HCT116 (cell line): ENCODE measurements at regions not wholly inside any gene's neighbourhood (a gene's known extent, or its start where the extent isn't known, plus 50 kb on each side); places are given as distances from the start of the nearest gene placed in this dataset.

ENCODE experiments used
- ATAC-seq: fragments of 200-7000 bp; cut with Tn5 transposase; 2 replicates; pipeline ENCODE4 v1.9.1; 2020; ENCODE audit warnings: mild to moderate bottlenecking, moderate library complexity
- BruUV-seq: library from RNA; stranded (reverse); fragments of 400-500 nt; replicated peaks from 2 replicates; lab custom pipeline; 2021; lab: Mats Ljungman, UMichigan
- CTCF ChIA-PET: fragments of 300-600 bp; sonication (Branson Sonifier 250); formaldehyde crosslinking; loops from one replicate; lab custom pipeline; 2021; ENCODE audit warnings: antibody characterized with exemption; lab: Charles Lee
- POLR2A ChIA-PET: fragments of 300-600, 350-600 bp; sonication (Branson Sonifier 250); formaldehyde crosslinking; loops from one replicate; lab custom pipeline; 2021; ENCODE audit warnings: antibody characterized with exemption; lab: Charles Lee
- RAD21 ChIA-PET, 2 experiments: fragments of 300-600 bp; sonication (Branson Sonifier 250); formaldehyde crosslinking; loops; one replicate each; lab custom pipeline; 2023; ENCODE audit warnings: low total read pairs in 2 of 2; ENCODE audit not compliant: uncharacterized antibody in 2 of 2, unreplicated experiment in 2 of 2, low non-redundant PET in 1 of 2; lab: Charles Lee
- DNase-seq: peaks from one replicate; pipeline ENCODE4 v3.0.0-alpha.2; 2010; ENCODE audit warnings: low read depth, low spot score
- H2AFZ ChIP-seq: fragments of 200-600 bp; shearing (Covaris generic), sonication (generic); 2 replicates; pipeline ENCODE4 v1.6.1; 2017; ENCODE audit warnings: low read depth, mixed run types, mixed read lengths, antibody characterized with exemption, low read length; ENCODE audit not compliant: poor library complexity, severe bottlenecking
- H3K27ac ChIP-seq: 2 replicates; pipeline ENCODE4 v1.5.1; 2012; ENCODE audit warnings: low read depth, low read length
- H3K27me3 ChIP-seq: fragments of 200-600 bp; sonication (generic); 2 replicates; pipeline ENCODE4 v1.6.1; 2016; ENCODE audit warnings: mixed run types, low read length, mixed read lengths; ENCODE audit not compliant: insufficient read depth
- H3K36me3 ChIP-seq, 2 experiments: fragments of 200-500 bp in 1 of 2; fragments of 200-600 bp in 1 of 2; sonication (Bioruptor generic) in 1 of 2; sonication (generic) in 1 of 2; 2 replicates each; pipeline versions ENCODE4 v1.5.1 to v1.6.1; 2014 to 2016; ENCODE audit warnings: low read length in 2 of 2, inconsistent platforms in 1 of 2, mixed read lengths in 1 of 2, mixed run types in 1 of 2; ENCODE audit not compliant: insufficient read depth in 2 of 2, control insufficient read depth in 1 of 2
- H3K4me1 ChIP-seq, 2 experiments: fragments of 200-600 bp in 1 of 2; sonication (generic) in 1 of 2; 2 replicates each; pipeline versions ENCODE4 v1.5.1 to v1.6.1; 2012 to 2017; ENCODE audit warnings: low read length in 2 of 2, inconsistent platforms in 1 of 2, mild to moderate bottlenecking in 1 of 2, mixed read lengths in 1 of 2, mixed run types in 1 of 2, moderate library complexity in 1 of 2; ENCODE audit not compliant: insufficient read depth in 2 of 2, control insufficient read depth in 1 of 2
- H3K4me2 ChIP-seq: fragments of 200-600 bp; sonication (generic); 2 replicates; pipeline ENCODE4 v1.6.1; 2017; ENCODE audit warnings: mixed run types, low read length, mixed read lengths
- H3K4me3 ChIP-seq, 2 experiments: fragments of 200-600 bp in 1 of 2; sonication (generic) in 1 of 2; replicated peaks in 1 of 2; 2 replicates each; pipeline ENCODE4 v1.5.1; 2011 to 2016; ENCODE audit warnings: low read length in 2 of 2, control low read depth in 1 of 2, low read depth in 1 of 2, mild to moderate bottlenecking in 1 of 2, mixed read lengths in 1 of 2, mixed run types in 1 of 2
- H3K79me2 ChIP-seq: fragments of 200-600 bp; sonication (generic); 2 replicates; pipeline ENCODE4 v1.6.1; 2017; ENCODE audit warnings: mild to moderate bottlenecking, mixed run types, low read length, moderate library complexity, mixed read lengths; ENCODE audit not compliant: insufficient read depth
- H3K9ac ChIP-seq: fragments of 200-600 bp; sonication (generic); 2 replicates; pipeline ENCODE4 v1.6.1; 2016; ENCODE audit warnings: low read length, mixed read lengths
- H3K9me2 ChIP-seq: fragments of 200-600 bp; sonication (generic), shearing (Covaris generic); 2 replicates; pipeline ENCODE4 v1.6.1; 2017; ENCODE audit warnings: mixed run types, mild to moderate bottlenecking, moderate library complexity; ENCODE audit not compliant: insufficient read depth
- H3K9me3 ChIP-seq, 2 experiments: fragments of 200-500 bp in 1 of 2; fragments of 200-600 bp in 1 of 2; sonication (Bioruptor generic) in 1 of 2; sonication (generic) in 1 of 2; 2 replicates each; pipeline ENCODE4 v1.6.1; 2014 to 2017; ENCODE audit warnings: low read length in 2 of 2, mixed read lengths in 2 of 2, inconsistent platforms in 1 of 2, low read depth in 1 of 2, mild to moderate bottlenecking in 1 of 2, mixed run types in 1 of 2, moderate library complexity in 1 of 2; ENCODE audit not compliant: control insufficient read depth in 1 of 2, insufficient read depth in 1 of 2
- H4K20me1 ChIP-seq: fragments of 200-600 bp; sonication (generic), shearing (Covaris generic); 2 replicates; pipeline ENCODE4 v1.6.1; 2017; ENCODE audit warnings: mixed run types, mild to moderate bottlenecking, moderate library complexity; ENCODE audit not compliant: insufficient read depth
- CBX3 ChIP-seq: IDR thresholded peaks from 2 replicates; pipeline ENCODE4 v1.6.1; 2012; ENCODE audit warnings: low read depth
- CEBPB ChIP-seq: IDR thresholded peaks from 2 replicates; pipeline ENCODE4 v1.6.1; 2012; ENCODE audit warnings: low read depth
- CTCF ChIP-seq, 3 experiments: fragments of 200-600 bp in 1 of 3; sonication (generic) in 1 of 3; IDR thresholded peaks in 2 of 3; conservative IDR thresholded peaks in 1 of 3; 2 replicates each; pipeline ENCODE4 v1.5.1; 2012 to 2017; ENCODE audit warnings: low read depth in 2 of 3, low read length in 2 of 3, antibody characterized with exemption in 1 of 3, borderline replicate concordance in 1 of 3, control low read depth in 1 of 3, mild to moderate bottlenecking in 1 of 3, mixed read lengths in 1 of 3, mixed run types in 1 of 3, moderate library complexity in 1 of 3; ENCODE audit not compliant: insufficient read depth in 1 of 3
- EGR1 ChIP-seq: IDR thresholded peaks from 2 replicates; pipeline ENCODE4 v1.6.1; 2012; ENCODE audit warnings: low read depth
- ELF1 ChIP-seq: IDR thresholded peaks from 2 replicates; pipeline ENCODE4 v1.6.1; 2012; ENCODE audit warnings: low read depth, borderline replicate concordance
- EZH2 ChIP-seq: fragments of 200-600 bp; sonication (generic); IDR thresholded peaks from 2 replicates; pipeline ENCODE4 v1.6.1; 2017; ENCODE audit warnings: antibody characterized with exemption, mixed run types
- FOSL1 ChIP-seq: IDR thresholded peaks from 2 replicates; pipeline ENCODE4 v1.6.1; 2012; ENCODE audit warnings: low read depth
- POLR2AphosphoS5 ChIP-seq: IDR thresholded peaks from 2 replicates; pipeline ENCODE4 v1.6.1; 2011; ENCODE audit warnings: mild to moderate bottlenecking, low read depth, low read length, moderate library complexity
- RAD21 ChIP-seq: IDR thresholded peaks from 2 replicates; pipeline ENCODE4 v1.6.1; 2012; ENCODE audit warnings: low read depth, mild to moderate bottlenecking
- SIN3A ChIP-seq: IDR thresholded peaks from 2 replicates; pipeline ENCODE4 v1.6.1; 2012; ENCODE audit warnings: low read depth
- SRF ChIP-seq: IDR thresholded peaks from 2 replicates; pipeline ENCODE4 v1.6.1; 2012; ENCODE audit warnings: low read depth
- TCF7L2 ChIP-seq: IDR thresholded peaks from 2 replicates; pipeline ENCODE4 v1.7.0; 2011; ENCODE audit warnings: borderline replicate concordance, inconsistent platforms; ENCODE audit not compliant: insufficient read depth, insufficient read length; ENCODE audit errors: extremely low read depth
- YY1 ChIP-seq: IDR thresholded peaks from 2 replicates; pipeline ENCODE4 v1.6.1; 2011; ENCODE audit warnings: low read length, low read depth, moderate library complexity, mild to moderate bottlenecking; ENCODE audit not compliant: insufficient replicate concordance; ENCODE audit errors: extremely low read depth
- ZFX ChIP-seq: fragments of 450-650 bp; IDR thresholded peaks from 2 replicates; pipeline ENCODE4 v1.6.1; 2017
- ZNF274 ChIP-seq: fragments of 200-500 bp; sonication (Bioruptor generic); IDR thresholded peaks from 2 replicates; pipeline ENCODE4 v1.6.1; 2014; ENCODE audit warnings: mild to moderate bottlenecking, low read depth, low read length, inconsistent platforms
- intact Hi-C: fragments of 100-400 bp; cut with micrococcal nuclease; formaldehyde crosslinking; loops from 2 replicates; pipeline ENCODE4 v1.10.0; 2022
- TF ChIP-seq, protein P1 (sequence below): IDR thresholded peaks from 2 replicates; pipeline ENCODE4 v1.6.1; 2012
- TF ChIP-seq, protein P2 (sequence below): IDR thresholded peaks from 2 replicates; pipeline ENCODE4 v1.6.1; 2011; ENCODE audit warnings: mild to moderate bottlenecking, low read length, moderate library complexity; ENCODE audit not compliant: insufficient replicate concordance; ENCODE audit errors: extremely low read depth

- ChIA-PET RAD21 (no interaction called here), CTCF (no interaction called here), POLR2A (no interaction called here)
- Histone ChIP-seq H3K4me1 (no peaks in the 10 kb centered on the region), H3K9ac (no peak overlapping the region), H3K9me3 (peaks cover 5 to 11% of the 10 kb centered on the region in 2 experiments; a peak in 2 of 4 replicates), H3K4me2 (no peak overlapping the region), H3K79me2 (no peaks in the 10 kb centered on the region), H3K4me3 (no peak overlapping the region), H3K9me2 (no peaks in the 10 kb centered on the region), H2AFZ (no peak overlapping the region), H3K27me3 (no peaks in the 10 kb centered on the region), H4K20me1 (no peaks in the 10 kb centered on the region), H3K36me3 (no peaks in the 10 kb centered on the region), H3K27ac (no peak overlapping the region)
- ATAC-seq (no peak), DNase-seq (no peak)
- intact Hi-C loops, result no loop called here
- no TSS peak for BruUV-seq
- TF ChIP-seq TCF7L2 (no peak), FOSL1 (no peak), SRF (no peak), CBX3 (no peak), CTCF (IDR thresholded peaks at IDR 0.05 in 2 of 3, conservative IDR thresholded peaks at IDR 0.05 in 1 of 3; ENCODE audit: borderline replicate concordance in 1 of 3, insufficient read depth in 1 of 3, low read depth in 2 of 3, low read length in 2 of 3) (no peak), POLR2AphosphoS5 (no peak), SIN3A (no peak), CEBPB (no peak), YY1 (no peak), EGR1 (no peak), RAD21 (no peak), EZH2 (no peak), ZNF274 (no peak), ELF1 (no peak), ZFX (no peak)
- TF ChIP-seq, protein P1, sequence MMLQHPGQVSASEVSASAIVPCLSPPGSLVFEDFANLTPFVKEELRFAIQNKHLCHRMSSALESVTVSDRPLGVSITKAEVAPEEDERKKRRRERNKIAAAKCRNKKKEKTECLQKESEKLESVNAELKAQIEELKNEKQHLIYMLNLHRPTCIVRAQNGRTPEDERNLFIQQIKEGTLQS, result no peak
- TF ChIP-seq, protein P2, sequence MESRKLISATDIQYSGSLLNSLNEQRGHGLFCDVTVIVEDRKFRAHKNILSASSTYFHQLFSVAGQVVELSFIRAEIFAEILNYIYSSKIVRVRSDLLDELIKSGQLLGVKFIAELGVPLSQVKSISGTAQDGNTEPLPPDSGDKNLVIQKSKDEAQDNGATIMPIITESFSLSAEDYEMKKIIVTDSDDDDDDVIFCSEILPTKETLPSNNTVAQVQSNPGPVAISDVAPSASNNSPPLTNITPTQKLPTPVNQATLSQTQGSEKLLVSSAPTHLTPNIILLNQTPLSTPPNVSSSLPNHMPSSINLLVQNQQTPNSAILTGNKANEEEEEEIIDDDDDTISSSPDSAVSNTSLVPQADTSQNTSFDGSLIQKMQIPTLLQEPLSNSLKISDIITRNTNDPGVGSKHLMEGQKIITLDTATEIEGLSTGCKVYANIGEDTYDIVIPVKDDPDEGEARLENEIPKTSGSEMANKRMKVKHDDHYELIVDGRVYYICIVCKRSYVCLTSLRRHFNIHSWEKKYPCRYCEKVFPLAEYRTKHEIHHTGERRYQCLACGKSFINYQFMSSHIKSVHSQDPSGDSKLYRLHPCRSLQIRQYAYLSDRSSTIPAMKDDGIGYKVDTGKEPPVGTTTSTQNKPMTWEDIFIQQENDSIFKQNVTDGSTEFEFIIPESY, result no peak
Observed at GRCh38 chr12:127595506-127595905, 671.5 kb upstream of the TMEM132C start.
